Activated T-cell treated with anti-CD3 and anti-CD28 coated beads, Interleukin-2, amount 50 U/mL, for 24 hours (primary cell): ENCODE measurements at regions not wholly inside any gene's neighbourhood (a gene's known extent, or its start where the extent isn't known, plus 50 kb on each side); places are given as distances from the start of the nearest gene placed in this dataset.
"Not testable (repeated sequence)": the region's sequence is repeated elsewhere in the genome, so short reads cannot be mapped to it uniquely, and the experiment has no call there.

Experiments used
- DNase-seq: peaks from one replicate; pipeline ENCODE4 v3.0.0-alpha.2; 2020
- H3K27ac Mint-ChIP-seq: 2 replicates; pipeline ENCODE4 v1.8.0; 2020; ENCODE audit warnings: mild to moderate bottlenecking, mixed read lengths
- H3K27me3 Mint-ChIP-seq: 2 replicates; pipeline ENCODE4 v1.8.0; 2020; ENCODE audit warnings: mixed read lengths
- H3K36me3 Mint-ChIP-seq: 2 replicates; pipeline ENCODE4 v1.8.0; 2020; ENCODE audit warnings: low read depth, mixed read lengths
- H3K4me1 Mint-ChIP-seq: 2 replicates; pipeline ENCODE4 v1.8.0; 2020; ENCODE audit warnings: low read depth, mixed read lengths
- H3K4me3 Mint-ChIP-seq: 2 replicates; pipeline ENCODE4 v1.8.0; 2020; ENCODE audit warnings: mild to moderate bottlenecking, moderate library complexity, mixed read lengths
- H3K9me3 Mint-ChIP-seq: 2 replicates; pipeline ENCODE4 v1.8.0; 2020; ENCODE audit warnings: mixed read lengths

DNA sequence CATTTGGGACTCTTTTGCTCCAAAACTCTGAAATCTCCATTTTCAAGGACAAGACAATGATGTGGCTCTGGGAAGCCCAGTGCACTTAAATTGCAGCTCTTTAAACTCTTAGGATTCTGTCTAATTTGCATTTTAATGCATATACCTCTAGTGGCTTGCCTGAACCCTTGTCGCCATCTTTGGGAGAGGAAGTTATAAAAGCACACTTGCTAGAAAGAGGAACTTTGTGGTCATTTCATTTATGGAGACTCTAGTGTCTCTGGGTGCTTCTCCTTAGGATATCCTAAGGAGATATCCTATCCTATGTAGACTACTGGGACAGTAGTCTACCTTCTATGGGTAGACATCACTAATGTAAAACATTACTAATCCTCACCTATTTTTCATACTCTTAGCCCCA lies 77.3 kb upstream of the SLC1A3 start:
- Mint-ChIP-seq H3K27me3 (peaks cover 8% of the 10 kb centered on the region), H3K9me3 (no peaks in the 10 kb centered on the region), H3K4me1 (no peaks in the 10 kb centered on the region), H3K4me3 (no peak overlapping the region), H3K27ac (no peak overlapping the region), H3K36me3 (no peaks in the 10 kb centered on the region)
- DNase-seq = no peak

DNA sequence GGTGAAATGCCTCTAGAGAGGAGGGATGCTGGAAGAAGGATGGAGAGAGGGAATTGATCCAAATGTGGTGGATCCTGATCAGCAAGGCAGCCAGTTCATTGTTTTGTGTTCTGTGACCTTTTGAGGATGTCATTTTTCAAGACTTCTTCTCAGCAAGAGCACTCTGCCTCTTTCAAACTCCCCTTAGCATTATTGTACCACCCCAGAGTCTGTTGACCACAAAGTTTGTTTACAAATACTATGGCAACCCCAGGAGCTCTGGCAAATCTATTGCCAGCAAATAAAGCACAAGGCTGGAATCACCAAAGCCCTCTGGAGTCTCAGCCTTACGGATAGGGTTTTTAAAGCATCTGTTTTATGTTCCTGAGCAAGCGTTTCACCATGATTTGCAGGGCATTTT lies 76.2 kb upstream of the SLC1A3 start:
- H3K4me3 Mint-ChIP-seq = no peak overlapping the region
- no peaks in the 10 kb centered on the region for H3K9me3 Mint-ChIP-seq
- no peak for DNase-seq
- H3K4me1 Mint-ChIP-seq = no peaks in the 10 kb centered on the region
- no peak overlapping the region for H3K27ac Mint-ChIP-seq
- no peaks in the 10 kb centered on the region for H3K36me3 Mint-ChIP-seq
- H3K27me3 Mint-ChIP-seq = peaks cover 8% of the 10 kb centered on the region

DNA sequence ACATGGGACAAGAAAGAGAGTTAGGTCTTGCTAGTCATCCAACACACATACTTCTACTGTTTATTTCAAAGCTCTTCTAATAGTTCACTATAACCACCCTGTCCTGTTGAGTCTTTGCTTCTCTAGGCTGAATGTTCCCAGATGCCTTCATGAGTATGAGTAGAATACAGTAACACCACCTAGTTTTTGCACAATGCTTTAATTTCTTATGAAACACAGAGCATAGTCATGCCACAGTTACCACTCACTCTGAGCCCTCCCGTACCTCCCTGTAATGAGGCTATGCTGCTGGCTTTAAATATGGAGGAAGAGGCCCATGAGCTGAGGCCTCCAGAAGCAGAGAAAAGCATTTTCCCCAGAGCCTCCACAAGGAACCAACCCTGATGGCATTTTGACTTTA lies 75.0 kb upstream of the SLC1A3 start:
- DNase-seq = no peak
- Mint-ChIP-seq H3K4me1 (no peaks in the 10 kb centered on the region), H3K36me3 (no peaks in the 10 kb centered on the region), H3K9me3 (no peaks in the 10 kb centered on the region), H3K27ac (no peak overlapping the region), H3K4me3 (no peak overlapping the region), H3K27me3 (peaks cover 8% of the 10 kb centered on the region)

DNA sequence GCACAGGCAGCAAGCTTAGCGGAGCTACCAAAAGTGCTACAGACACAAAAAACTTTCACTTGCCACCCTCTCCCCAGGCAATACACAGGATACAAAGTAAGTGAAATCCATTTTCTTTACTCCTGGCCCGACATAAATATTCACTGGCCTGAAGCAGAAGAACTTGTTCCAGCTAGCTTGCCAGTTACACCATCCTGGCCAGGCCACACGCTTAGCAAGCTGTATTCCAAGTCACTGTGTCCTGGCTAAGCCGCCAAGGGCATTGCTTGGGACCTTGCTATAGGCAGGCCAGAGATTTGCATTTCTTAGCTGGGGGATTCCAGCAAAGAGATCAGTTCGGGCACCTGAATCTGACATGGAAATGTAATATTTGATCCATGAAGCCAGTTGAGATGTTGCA lies 71.0 kb upstream of the SLC1A3 start:
- H3K27ac Mint-ChIP-seq = no peak overlapping the region
- H3K36me3 Mint-ChIP-seq = no peaks in the 10 kb centered on the region
- DNase-seq = no peak
- no peaks in the 10 kb centered on the region for H3K27me3 Mint-ChIP-seq
- no peaks in the 10 kb centered on the region for H3K9me3 Mint-ChIP-seq
- no peaks in the 10 kb centered on the region for H3K4me1 Mint-ChIP-seq
- no peak overlapping the region for H3K4me3 Mint-ChIP-seq

DNA sequence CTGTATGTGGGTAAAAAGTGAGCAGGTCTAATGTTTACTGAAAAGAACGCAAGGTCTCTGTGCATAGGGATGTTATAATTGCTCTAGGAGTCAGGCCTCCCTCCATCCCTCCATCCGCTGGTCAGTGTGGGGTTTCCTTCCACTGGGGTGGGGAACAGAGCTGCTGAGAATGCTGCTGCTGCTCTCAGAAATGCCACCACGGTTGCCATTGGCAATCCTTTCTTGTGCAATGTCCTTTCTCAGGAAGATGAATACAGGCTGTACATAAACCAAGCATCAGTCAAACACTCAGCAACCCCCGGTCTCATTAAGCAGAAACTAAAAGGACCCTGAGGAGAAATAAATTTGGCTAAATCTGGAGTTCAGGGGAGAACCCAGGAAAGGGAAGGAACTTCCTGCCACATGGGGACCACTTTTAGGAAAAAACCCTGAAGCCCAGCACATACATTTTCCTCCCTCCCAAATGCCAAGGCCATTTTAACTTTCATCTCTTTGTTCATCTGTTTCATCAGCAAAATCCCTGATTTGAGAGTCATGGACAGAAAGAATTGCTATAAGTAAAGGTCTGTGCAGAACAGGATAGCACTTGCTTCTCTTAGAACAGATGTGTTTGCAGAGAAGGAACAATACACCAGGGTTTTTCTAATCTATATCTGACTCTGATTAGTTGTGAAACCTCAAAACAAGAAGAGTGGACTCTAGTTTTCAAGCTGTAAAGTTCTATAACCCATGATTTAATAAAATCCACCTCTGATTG lies 70.4 kb upstream of the SLC1A3 start:
- H3K27me3 Mint-ChIP-seq = no peaks in the 10 kb centered on the region
- no peak for DNase-seq
- H3K9me3 Mint-ChIP-seq = no peaks in the 10 kb centered on the region
- no peaks in the 10 kb centered on the region for H3K4me1 Mint-ChIP-seq
- no peak overlapping the region for H3K4me3 Mint-ChIP-seq
- H3K36me3 Mint-ChIP-seq = no peaks in the 10 kb centered on the region
- no peak overlapping the region for H3K27ac Mint-ChIP-seq

DNA sequence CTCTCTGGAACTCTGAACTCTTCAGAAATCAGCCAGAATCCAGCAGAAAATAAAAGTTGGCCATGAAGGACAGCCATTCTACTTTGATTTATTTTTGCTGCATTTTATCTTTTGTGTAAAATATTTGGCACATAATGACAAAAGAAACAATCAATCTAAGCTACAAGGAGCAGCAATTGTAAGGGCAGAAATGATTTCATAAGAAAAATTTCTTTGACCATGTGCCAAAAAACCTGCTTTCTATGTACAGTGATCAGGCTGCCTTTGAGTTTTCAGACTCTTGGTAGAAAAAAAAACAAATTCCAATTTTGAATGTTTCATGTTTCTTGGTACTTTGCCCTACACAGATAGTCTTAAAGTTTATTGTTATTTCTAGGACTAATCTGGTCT lies 69.8 kb upstream of the SLC1A3 start:
- no peak for DNase-seq
- no peak overlapping the region for H3K27ac Mint-ChIP-seq
- H3K4me3 Mint-ChIP-seq = no peak overlapping the region
- H3K36me3 Mint-ChIP-seq = no peaks in the 10 kb centered on the region
- H3K27me3 Mint-ChIP-seq = no peaks in the 10 kb centered on the region
- H3K4me1 Mint-ChIP-seq = no peaks in the 10 kb centered on the region
- H3K9me3 Mint-ChIP-seq = no peaks in the 10 kb centered on the region

DNA sequence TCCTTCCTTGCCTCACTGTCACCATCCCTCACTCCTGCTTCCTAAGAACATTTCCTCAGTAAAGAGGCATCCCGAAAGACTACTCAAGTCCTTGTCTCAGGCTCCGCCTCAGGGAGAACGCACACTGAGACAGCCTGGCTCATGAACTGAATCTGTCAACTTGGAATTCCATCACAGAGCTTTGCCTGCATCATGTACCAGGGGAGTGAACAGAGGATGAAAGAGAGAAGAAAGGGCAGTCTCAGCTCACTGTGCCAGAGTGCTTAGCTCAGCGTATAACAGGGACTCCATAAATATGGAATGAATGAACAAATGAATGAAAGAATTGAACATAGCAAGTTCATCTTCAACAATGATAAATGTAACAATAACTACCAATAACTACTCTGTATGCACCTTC lies 68.7 kb upstream of the SLC1A3 start:
- Mint-ChIP-seq H3K9me3 (no peaks in the 10 kb centered on the region), H3K27me3 (no peaks in the 10 kb centered on the region), H3K27ac (no peak overlapping the region), H3K4me3 (no peak overlapping the region), H3K4me1 (no peaks in the 10 kb centered on the region), H3K36me3 (no peaks in the 10 kb centered on the region)
- no peak for DNase-seq

DNA sequence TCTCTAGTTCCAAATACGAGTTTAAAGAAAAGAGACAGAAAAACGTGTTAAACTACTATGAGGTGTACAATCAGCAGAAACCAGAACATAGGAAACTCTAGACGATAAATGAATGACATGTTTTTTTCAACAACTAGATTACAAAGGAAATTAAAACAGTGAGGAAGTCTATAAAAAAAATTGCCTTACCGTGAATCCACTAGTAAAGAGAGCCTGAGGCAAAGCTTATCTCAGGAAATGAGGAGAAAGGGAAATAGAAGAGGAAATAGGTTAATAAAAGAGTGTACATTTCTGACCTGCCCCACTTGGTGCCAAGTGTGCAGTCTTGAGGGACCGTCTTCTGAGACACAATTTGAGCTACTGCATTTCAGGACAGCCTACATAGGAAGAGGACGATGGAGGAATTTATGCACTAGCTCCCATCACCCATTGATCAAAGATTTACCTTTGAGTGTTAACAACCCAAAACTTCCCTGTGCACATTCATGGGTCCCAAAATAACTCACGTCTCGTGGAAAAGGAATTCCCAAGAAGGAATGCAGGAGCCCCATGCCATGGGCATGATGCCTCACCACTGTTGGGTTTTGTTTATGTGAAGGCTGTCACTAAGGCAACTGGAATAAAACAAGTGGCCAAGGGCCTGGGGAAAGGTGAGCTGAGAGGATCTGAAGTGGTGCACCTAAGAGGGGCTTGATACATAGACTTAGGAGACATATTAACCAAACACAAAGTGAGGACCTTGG lies 53.6 kb upstream of the SLC1A3 start:
- H3K36me3 Mint-ChIP-seq = no peaks in the 10 kb centered on the region
- no peaks in the 10 kb centered on the region for H3K27me3 Mint-ChIP-seq
- no peak overlapping the region for H3K27ac Mint-ChIP-seq
- H3K9me3 Mint-ChIP-seq = peaks cover 6% of the 10 kb centered on the region
- H3K4me1 Mint-ChIP-seq = no peaks in the 10 kb centered on the region
- no peak for DNase-seq
- H3K4me3 Mint-ChIP-seq = no peak overlapping the region

DNA sequence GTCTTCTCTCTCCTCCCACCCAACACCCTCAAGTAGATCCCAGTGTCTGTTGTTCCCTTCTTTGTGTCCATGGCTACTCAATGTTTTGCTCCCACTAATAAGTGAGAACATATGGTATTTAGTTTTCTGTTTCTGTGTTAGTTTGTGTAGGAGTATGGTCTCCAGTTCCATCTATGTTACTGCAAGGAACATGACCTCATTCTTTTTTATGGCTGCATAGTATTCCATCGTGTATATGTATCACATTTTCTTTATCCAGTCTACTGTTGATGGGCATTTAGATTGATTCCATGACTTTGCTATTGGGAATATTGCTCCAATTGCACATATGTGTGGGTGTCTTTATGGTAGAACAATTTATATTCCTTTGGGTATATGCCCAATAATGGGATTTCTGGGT lies 51.4 kb upstream of the SLC1A3 start:
- H3K36me3 Mint-ChIP-seq, H3K4me1 Mint-ChIP-seq, DNase-seq, H3K4me3 Mint-ChIP-seq, H3K27ac Mint-ChIP-seq, H3K9me3 Mint-ChIP-seq, H3K27me3 Mint-ChIP-seq: not testable (repeated sequence)
